ENCODE measurements at regions not wholly inside any gene's neighbourhood (a gene's known extent, or its start where the extent isn't known, plus 50 kb on each side); places are given as distances from the start of the nearest gene placed in this dataset.
"Not testable (repeated sequence)": the region's sequence is repeated elsewhere in the genome, so short reads cannot be mapped to it uniquely, and the experiment has no call there.

DNA sequence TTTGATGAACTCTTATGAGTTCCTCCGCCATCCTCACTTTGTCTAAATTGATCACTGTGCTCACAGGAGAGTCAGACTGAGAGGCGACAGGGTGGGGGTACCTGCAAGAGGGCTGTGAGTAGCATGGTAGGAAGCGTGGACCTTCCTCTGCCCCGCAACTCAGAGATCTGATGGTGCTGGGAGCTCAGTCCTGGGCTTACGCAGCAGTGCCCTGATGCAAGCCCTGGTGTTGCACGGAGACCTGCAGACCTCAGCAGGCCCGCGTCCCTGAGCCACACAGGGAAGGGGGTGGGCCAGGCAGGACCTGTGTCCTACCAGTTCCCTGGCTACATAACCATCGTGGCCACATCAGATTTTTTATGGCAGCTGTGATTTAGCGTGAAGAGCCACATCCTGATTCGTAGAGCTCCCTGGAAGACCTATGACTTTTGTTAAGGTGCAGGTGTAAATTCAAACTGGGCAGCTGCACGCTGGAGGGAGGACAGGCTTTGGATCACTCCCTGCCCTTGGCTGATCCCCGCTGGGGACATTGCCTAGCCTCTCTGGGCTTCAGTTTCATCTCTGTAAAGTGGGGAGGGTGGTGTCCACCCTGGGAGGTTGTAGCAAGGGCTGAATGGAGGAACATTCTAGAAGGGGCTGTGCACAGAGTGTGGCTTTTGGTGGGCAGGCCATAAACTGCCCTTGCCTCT, 176.1 kb downstream of the KLF13 start:
- TF ChIP-seq, protein P1, sequence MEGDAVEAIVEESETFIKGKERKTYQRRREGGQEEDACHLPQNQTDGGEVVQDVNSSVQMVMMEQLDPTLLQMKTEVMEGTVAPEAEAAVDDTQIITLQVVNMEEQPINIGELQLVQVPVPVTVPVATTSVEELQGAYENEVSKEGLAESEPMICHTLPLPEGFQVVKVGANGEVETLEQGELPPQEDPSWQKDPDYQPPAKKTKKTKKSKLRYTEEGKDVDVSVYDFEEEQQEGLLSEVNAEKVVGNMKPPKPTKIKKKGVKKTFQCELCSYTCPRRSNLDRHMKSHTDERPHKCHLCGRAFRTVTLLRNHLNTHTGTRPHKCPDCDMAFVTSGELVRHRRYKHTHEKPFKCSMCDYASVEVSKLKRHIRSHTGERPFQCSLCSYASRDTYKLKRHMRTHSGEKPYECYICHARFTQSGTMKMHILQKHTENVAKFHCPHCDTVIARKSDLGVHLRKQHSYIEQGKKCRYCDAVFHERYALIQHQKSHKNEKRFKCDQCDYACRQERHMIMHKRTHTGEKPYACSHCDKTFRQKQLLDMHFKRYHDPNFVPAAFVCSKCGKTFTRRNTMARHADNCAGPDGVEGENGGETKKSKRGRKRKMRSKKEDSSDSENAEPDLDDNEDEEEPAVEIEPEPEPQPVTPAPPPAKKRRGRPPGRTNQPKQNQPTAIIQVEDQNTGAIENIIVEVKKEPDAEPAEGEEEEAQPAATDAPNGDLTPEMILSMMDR (IDR thresholded peaks at IDR 0.05; ENCODE audit: control extremely low read depth, extremely low read depth, low read depth, missing control alignments) = no peak
- ChIA-PET CTCF (interaction anchor here (0.8 to 7.7 kb wide), 6 partner anchors 10 to 644 kb away, joined by 3 to 62 read pairs (median 4); no protein-coding TSS in a partner anchor), POLR2A (no interaction called here)
- DNase-seq (ENCODE audit: extremely low spot score) = no peak

DNA sequence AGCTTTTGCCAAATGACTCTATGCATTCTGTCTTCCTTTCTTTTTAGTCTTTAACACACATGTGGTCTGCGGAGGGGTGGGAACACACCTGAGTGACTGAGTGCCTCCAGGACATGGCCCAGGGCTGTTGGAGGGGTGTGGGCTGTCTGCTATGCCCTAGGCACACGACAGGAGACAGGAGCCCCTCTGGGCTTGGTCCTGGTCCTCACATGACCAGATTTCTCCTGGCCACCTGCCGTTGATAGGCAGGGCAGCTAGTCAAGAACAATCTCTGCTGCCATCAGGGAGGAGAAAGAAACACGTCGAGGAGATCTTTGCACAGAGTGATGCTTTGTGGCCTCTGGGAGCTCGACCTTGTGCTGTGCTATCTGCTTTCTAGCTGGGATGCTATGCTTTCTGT, 176.6 kb downstream of the KLF13 start:
- no peak for DNase-seq (ENCODE audit: extremely low spot score)
- POLR2A ChIA-PET = no interaction called here
- TF ChIP-seq, protein P1 (IDR thresholded peaks at IDR 0.05; ENCODE audit: control extremely low read depth, extremely low read depth, low read depth, missing control alignments) = no peak
- CTCF ChIA-PET = interaction anchor here (0.8 to 7.7 kb wide), 6 partner anchors 11 to 644 kb away, joined by 3 to 62 read pairs (median 4); no protein-coding TSS in a partner anchor

DNA sequence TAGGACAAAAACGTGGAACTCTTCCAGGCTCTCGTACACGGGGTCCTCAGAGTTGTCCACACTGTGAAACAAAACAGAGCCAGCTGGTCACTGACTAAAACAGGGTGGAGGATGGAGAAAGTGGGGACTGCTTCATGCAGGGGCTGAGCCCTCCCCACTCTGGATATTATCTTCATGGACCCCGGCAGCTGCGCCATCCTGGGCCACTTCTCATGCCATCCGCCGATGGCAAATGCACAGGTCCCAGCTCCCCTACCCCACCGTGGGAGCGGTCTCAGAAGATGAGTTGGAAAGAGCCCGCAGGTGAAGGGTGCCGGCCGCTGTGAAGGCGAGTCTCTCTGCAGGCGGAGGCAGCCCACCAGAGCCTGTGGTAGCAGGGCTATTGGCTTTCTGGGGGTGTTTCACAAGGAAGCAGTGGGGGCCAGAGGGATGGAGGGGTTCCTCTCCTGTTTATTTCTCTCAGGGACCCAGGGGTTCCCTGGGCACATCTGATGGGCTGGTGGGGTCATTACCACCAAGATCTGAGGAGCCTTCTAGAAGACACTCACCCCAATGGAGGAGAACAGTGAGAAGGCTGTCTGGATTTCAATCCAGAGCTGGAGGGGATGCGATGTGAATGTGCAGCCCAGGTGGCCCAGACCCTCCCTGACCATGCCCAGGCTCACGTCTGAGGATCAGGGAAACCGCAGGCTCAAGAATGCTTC, 177.3 kb downstream of the KLF13 start:
- no peak for DNase-seq (ENCODE audit: extremely low spot score)
- CTCF ChIA-PET = interaction anchor here (1.2 to 7.7 kb wide), 5 partner anchors 11 to 645 kb away, joined by 3 to 62 read pairs (median 5); no protein-coding TSS in a partner anchor
- TF ChIP-seq, protein P1 (IDR thresholded peaks at IDR 0.05; ENCODE audit: control extremely low read depth, extremely low read depth, low read depth, missing control alignments) = no peak
- POLR2A ChIA-PET = no interaction called here

DNA sequence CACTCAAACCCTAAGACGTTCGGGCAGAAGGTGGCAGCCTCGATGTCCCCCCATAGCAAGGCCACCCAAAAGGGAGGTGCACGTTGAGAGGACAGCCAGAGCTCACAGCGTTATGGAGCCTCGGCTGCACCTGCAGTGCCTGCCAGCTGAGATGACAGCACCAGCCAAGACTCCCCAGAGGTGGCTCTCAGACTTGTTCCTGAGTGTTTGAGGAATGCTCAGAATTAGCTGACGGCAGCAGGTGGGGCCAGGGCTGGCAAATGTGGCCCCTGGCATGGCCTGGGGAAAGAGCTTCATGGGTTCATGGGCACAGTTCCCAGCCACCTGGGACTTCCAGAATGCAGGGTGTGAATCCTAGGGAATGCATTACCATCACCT, 177.8 kb downstream of the KLF13 start:
- CTCF ChIA-PET = interaction anchor here (2.1 to 4.5 kb wide), 2 partner anchors 15 to 645 kb away, joined by 4 to 29 read pairs; no protein-coding TSS in a partner anchor
- TF ChIP-seq, protein P1 (IDR thresholded peaks at IDR 0.05; ENCODE audit: control extremely low read depth, extremely low read depth, low read depth, missing control alignments) = no peak

DNA sequence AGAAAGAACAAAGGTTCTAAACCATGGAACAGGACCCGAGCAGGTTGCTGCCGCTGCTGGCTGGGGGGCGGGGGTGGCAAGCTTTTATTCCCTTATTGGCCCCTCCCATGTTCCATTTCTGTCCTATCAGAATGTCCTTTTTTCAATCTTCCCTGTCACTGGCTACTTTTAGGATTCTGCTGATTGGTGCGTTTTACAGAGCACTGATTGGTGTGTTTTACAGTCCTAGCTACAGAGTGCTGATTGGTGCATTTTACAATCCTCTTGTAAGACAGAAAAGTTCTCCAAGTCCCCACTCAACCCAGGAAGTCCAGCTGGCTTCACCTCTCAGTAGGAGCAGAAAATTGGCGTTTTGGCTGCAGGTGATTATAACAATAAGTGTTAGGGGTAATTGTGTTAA, 180.9 kb downstream of the KLF13 start:
- CTCF ChIA-PET = interaction anchor here (4.5 kb wide), 1 partner anchor 19 kb away, joined by 29 read pairs; no protein-coding TSS in a partner anchor
- POLR2A ChIA-PET; DNase-seq (ENCODE audit: extremely low spot score): not testable (repeated sequence)

More for the DNA sequence above, 177.8 kb downstream of the KLF13 start:
- POLR2A ChIA-PET = no interaction called here
- no peak for DNase-seq (ENCODE audit: extremely low spot score)

DNA sequence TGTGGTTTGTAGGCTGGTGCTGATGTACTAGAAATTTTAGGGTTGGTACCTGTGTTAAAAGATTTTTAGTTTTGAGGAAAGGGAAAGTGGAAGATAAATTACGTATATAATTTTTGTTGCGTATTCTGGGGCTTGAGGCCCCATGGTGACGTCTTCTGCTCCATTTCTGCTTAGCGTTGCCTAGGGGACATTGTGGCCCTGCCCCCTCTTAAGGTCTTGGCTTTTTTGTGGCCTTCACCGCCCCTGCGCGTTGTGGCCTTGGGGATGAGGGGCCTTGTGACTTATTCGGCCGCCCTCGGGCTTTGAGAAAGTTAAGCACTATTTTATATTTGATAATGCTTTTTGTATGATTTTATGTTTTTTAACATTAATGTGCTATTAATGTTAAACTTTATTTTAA, 182.0 kb downstream of the KLF13 start:
- POLR2A ChIA-PET = no interaction called here
- CTCF ChIA-PET = no interaction called here
- TF ChIP-seq, protein P1 (IDR thresholded peaks at IDR 0.05; ENCODE audit: control extremely low read depth, extremely low read depth, low read depth, missing control alignments) = no peak
- no peak for DNase-seq (ENCODE audit: extremely low spot score)

DNA sequence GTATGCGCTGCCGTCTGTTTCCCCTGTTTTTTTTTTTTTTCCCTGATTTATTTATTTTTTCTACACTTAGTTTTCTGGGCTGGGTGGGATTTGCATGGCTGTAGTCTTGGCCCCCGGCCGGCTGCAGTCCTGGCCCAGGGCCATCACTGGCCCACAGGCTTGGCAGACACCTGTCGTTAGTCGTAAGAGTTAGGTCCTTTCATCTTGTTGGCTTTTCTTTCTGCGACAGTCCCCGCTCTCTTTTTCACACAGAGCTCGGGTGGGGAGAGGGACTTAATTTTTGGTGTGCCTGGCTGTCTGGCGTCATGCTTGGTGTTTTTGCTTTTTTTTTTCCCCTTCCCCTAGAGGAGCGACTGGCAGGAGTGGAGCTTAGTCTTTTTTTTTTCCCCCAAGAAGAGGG, 183.4 kb downstream of the KLF13 start:
- ChIA-PET POLR2A (no interaction called here), CTCF (no interaction called here)
- DNase-seq (ENCODE audit: extremely low spot score) = no peak
- TF ChIP-seq, protein P1 (IDR thresholded peaks at IDR 0.05; ENCODE audit: control extremely low read depth, extremely low read depth, low read depth, missing control alignments) = no peak

Measured in GM10248 (cell line).